GM21423 (cell line): ENCODE measurements at regions not wholly inside any gene's neighbourhood (a gene's known extent, or its start where the extent isn't known, plus 50 kb on each side); places are given as distances from the start of the nearest gene placed in this dataset.

ENCODE experiments used
- ATAC-seq: cut with Tn5 transposase; IDR thresholded peaks from one replicate; pipeline ENCODE4 v1.9.1; 2021; ENCODE audit warnings: mild to moderate bottlenecking, moderate library complexity; ENCODE audit not compliant: unreplicated experiment

DNA sequence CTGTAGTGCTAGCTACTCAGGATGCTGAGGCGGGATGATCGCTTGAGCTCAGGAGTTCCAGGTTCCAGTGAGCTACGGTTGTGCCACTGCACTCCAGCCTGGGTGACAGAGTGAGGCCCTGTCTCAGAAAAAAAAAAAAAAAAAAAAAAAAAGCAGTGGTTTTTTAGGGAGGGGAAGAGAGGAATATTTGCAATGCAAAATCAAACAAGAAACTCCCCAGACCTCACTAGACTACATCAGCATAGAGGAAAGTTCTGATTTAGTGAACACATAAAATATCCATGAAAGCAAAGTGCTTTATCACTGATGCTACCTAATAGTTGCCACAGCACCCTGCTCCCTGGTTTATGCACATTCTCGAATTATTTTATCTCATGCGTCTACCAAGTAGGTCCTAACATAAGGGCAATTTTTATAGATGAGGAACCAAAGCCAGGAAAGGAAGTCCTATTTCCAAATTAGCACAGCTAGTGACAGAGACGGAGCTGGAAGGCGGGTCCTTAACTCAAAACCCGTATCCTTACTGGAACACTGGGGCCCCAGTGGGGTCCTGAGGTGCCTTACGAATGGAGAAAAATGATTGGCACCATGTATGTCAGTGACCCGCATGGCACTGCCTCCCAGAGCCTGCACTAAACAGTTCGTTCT, 50.7 kb upstream of the GPR157 start:
- no peak for ATAC-seq

DNA sequence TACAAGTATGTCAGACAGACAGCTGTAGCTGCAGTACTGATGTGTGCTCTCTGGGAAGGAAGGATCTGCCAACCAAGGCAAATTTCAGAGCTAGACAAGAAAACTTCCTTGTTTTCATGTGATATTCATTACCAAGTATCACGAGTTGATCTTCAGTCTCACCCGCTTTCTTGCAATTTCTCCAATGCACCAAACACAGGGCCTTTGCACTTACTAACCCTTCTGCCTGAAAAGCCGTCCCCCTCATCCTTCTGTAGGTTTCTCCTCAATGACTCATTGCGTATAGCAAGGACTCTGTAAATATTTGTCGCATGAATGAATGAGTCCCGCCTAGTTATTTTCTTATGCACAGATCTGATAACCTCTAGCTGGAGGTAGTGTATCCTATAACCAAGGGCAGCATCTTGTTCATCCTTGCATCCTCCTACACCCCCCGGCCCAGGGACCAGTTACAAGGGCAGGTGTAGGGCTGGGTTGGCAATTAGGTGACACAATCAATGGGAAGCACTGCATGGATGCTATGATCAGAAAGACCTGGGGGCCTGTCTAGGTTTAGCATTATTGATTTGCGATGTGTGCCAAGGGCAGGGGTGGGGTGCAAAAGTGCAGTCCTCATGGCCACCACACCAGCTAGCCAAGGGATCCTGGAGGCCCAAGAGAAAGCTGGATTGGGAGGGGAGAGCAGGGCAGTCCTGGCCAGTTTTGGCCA, 51.4 kb upstream of the GPR157 start:
- no peak for ATAC-seq

DNA sequence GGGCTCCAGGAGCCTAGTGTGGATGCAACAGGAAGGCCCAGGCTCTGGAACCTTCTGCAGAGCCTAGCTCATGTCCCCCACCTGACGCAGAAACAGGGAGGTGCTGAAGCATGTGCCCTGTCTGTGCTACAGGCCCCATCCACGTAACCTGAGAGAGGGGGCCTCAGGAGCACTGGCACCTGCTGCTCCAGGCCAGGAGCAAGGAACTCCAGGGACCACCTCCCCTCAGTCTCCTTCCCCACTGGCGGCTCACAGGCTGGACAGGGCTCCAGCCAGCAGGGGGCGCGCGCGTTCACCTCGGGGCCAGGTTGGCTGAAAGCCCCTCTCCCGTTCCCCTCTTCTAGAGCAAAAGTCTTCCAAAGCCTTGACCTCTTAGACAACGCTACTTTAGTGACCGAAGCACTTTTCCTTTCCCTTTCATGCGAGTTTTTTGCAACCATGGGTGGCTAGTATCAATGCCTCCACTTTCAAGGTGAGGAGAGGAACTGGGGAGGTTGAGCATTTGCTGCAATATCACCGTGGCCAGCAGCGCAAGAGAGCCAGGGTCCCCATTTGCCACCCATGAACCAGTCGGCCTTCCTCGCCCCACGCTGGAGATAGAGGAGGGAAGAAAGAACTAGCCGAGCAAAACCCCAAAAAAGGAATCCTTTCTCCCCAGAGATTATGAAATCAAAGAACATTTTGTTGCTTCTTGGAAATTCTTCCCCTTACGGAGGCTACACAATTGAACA, 52.4 kb upstream of the GPR157 start:
- no peak for ATAC-seq

DNA sequence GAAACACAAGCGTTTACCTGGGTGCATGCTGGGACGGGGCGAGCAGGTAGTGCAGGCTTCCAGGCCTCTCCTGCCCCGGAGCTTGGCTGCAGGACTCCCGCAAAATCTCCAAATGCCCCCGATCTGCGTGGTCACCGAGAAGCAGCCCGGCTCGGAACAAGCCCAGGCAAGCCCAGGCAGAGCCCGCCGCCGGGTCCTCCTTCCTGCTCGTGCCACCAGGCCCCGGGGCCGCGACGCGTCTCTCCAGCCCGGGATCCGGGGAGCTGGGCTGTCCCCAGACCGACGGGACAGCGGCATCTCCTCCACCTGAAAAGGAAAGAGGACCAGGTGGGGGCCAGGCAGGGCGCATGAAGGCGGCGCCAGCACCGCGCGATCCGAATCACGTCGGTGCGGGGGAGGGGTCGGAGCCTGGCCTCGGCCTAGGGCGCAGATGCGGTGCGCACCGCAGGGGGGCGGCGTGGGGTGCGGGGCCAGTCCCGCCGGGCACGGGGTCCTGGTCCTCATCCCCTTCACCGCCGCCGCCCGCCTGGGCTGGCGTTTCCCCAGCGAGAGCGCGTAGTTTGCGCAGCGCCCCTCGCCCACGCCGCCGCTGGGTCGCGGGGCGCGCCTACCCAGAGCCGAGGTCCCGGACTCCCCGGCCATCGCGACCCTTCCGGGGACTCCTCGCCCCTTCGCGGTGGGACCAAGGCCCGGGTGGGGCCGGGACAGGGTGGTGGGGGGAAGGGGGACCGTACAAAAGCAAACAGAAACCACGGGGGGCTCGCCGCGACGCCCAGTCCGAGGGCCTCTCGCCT, 52.4 kb upstream of the H6PD start:
- peak; percentile 56 for ATAC-seq

DNA sequence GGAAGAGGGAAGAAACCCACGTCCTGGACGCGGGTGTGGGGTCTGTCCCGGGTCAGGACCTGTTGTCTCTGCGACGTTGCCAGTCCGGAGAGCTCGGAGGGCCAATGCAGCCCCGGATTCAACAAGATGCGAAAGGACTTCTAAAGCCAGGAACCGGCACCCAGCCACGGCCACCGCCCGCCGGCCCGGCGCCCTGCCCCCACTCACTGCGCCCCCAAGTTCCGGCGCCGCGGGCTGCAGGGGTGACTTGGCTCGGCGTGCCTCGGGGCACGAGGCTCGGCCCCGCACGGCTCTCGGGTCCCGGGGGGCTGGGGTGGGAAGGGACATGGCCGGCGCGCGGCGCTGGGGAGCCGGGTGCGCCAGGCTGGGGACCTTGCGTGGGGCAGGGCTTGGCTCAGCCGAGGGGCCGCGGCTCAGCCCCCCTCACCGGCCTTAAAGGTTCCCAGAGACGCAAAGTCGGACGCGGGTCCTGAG, 51.8 kb upstream of the H6PD start:
- peak; percentile 25 for ATAC-seq

DNA sequence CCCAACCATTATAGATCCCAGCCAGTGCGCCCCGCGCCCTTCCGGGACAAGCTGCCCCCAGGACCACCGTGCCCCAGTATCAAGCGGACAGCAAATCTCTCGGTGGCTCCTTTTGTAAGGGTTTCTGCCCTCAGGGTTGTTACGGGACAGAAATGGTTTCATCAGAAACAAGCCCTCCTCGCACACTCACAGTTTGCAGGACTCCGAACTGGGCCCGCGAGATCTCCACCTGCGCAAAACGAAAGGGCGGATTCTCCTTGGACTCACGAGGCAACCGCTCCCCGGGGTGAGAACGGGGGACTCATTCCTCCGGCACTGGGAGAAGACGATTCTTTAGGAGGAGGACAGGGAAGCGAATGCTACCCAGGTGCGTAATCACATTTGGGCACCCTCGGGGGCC, 51.1 kb upstream of the H6PD start:
- ATAC-seq = no peak

DNA sequence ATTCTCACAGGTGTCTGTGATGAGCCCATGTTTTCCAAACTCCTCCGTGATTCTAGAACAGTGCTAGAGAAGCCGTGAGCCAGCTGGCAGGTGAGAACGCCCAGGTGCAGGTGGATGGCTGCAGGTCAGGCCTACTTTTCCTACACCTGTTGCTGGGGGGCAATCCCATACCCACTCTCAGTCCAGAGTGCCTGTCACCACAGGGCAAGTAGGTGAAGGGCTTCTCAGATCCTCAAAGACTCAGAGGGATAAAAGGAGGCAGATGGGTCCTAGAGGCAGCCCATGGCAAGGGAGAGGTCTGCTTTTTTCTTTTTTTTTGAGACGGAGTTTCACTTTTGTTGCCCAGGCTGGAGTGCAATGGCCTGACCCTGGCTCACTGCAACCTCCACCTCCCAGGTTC, 50.7 kb upstream of the H6PD start:
- ATAC-seq = no peak

DNA sequence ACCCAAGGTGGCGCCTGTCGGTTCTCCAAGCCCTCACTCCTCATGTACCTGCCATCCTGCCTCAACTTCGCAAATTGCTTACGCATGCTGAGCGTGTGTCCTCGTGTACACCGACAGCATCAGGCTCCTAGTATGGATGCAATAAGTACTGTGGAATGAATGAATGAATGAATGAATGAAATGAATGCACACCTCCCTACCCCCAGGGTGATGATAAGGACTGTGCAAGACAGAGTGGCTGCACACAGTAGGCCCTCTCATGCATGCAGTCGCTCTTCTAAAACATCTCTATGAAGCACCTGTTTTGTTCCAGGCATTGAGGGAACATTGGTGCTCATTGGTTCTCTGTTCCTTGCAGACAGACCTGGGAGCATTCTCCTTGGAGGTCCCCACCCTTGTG, 49.8 kb upstream of the H6PD start:
- no peak for ATAC-seq
